AG09309 (cell line): ENCODE measurements at regions not wholly inside any gene's neighbourhood (a gene's known extent, or its start where the extent isn't known, plus 50 kb on each side); places are given as distances from the start of the nearest gene placed in this dataset.

Experiments
- DNase-seq: peaks from one replicate; pipeline ENCODE4 v3.0.0-alpha.2; 2010; ENCODE audit warnings: low read depth
- H3K4me3 ChIP-seq: 2 replicates; pipeline ENCODE4 v1.5.1; 2011; ENCODE audit warnings: mild to moderate bottlenecking, low read depth, low read length, moderate library complexity; ENCODE audit not compliant: control insufficient read depth
- TF ChIP-seq, protein P1 (sequence below): IDR thresholded peaks from 2 replicates; pipeline ENCODE4 v1.5.1; 2011; ENCODE audit warnings: mild to moderate bottlenecking, low read depth, low read length, inconsistent platforms; ENCODE audit not compliant: insufficient read depth, control insufficient read depth; ENCODE audit errors: missing control alignments

DNA sequence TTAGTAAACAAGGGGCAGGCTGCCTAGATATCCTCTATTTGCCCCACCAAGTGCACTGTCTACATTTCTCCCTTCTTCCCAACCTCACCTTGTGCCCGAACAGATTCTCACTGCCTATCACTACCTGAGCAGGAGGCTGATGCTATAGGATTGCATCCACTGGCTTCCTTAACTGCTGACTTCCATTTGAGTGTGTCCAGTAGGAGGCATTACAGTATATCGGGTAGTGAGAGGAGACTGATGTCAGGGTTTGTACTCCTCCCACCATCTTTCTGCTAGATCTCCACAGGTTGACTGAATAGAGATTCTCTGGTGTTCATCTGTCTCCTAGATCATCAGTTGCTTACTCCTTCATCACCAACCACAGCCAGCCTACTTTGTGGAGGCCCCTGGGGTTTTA is 796.3 kb downstream of the LRRIQ3 start:
- DNase-seq: no peak
- TF ChIP-seq, protein P1, sequence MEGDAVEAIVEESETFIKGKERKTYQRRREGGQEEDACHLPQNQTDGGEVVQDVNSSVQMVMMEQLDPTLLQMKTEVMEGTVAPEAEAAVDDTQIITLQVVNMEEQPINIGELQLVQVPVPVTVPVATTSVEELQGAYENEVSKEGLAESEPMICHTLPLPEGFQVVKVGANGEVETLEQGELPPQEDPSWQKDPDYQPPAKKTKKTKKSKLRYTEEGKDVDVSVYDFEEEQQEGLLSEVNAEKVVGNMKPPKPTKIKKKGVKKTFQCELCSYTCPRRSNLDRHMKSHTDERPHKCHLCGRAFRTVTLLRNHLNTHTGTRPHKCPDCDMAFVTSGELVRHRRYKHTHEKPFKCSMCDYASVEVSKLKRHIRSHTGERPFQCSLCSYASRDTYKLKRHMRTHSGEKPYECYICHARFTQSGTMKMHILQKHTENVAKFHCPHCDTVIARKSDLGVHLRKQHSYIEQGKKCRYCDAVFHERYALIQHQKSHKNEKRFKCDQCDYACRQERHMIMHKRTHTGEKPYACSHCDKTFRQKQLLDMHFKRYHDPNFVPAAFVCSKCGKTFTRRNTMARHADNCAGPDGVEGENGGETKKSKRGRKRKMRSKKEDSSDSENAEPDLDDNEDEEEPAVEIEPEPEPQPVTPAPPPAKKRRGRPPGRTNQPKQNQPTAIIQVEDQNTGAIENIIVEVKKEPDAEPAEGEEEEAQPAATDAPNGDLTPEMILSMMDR: no peak
- no peak overlapping the region for H3K4me3 ChIP-seq

DNA sequence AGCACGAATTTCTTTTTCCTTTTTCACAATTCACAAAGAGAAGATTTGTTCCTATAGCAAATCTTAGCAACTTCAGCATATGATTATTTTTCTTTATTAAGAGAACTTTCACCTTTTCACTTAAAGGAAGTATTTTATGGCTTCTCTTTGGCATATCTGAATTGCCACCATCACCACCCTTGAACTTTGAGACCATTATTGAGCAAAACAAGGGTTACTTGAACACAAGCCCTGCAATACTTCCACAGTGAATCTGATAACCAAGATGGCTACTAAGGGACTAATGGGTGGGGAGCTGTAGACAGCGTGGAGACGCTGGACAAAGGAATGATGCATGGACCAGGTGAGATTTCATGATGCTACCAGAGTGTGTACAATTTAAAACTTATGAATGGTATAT is 815.0 kb downstream of the LRRIQ3 start:
- no peak for DNase-seq
- no peak overlapping the region for H3K4me3 ChIP-seq
- TF ChIP-seq, protein P1: no peak

DNA sequence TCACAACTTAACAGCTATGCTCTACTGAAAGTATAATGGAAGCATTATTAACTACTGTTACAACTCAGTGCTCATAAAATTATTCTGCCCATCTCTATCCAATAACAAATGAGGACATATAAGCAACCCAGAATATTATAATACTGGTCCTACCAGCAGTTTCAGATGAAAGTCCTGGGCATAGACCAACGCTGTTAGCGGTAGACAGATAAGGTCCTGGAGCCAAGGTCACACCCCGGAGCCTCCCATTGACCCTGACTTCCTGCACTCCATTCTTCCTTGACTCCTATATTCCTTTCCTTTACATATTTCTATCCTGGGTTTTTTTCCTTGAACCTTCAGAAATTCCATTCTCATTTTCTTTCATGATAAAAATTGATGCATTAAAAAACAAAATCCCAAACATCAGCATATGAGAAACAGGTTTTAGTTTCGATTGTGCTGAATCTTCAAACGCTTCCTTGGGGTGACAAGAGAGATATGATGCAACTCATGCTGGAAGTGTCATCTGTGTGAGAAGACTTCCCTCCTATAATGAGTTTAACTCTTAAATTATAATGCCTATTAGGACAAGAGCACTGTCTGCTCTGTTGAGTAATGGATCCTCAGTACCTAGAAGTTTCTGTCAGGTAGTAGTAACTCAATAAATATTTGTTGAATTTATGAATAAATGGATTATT is 831.1 kb downstream of the LRRIQ3 start:
- no peak for DNase-seq
- TF ChIP-seq, protein P1: no peak
- H3K4me3 ChIP-seq: no peak overlapping the region

DNA sequence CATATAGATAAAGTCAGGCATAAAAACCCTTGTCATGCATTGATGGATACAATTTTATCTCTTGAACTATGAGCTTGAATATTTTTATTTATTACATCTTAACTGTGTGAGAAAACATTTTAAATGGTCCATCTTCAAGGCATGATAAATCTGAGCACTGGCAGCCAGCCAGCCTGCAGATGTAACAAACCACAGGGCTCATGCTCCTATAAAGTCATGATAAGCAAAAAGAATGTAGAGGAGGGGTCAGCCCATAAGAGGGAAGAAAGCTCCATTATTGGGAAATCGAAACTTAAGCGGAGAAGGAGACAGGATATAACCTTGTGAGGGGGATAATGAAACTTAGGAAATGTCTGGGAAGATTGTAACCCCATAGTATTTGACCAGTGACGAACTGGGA is 839.0 kb downstream of the LRRIQ3 start:
- TF ChIP-seq, protein P1: no peak
- DNase-seq: no peak
- no peak overlapping the region for H3K4me3 ChIP-seq

DNA sequence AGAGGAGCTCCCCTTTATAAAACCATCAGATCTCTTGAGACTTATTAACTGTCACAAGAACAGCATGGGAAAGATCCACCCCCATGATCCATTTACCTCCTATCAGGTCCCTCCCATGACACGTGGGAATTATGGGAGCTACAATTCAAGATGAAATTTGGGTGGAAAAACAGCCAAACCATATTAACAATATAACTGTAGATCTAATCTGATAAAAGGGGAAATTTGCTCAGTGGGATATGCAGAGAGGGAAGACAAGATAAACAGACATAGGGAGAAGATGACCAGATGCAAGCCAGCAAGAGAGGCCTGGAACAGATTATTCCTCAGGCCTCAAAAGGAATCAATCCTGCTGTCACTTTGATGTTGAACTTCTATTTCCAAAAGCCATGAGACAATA is 841.5 kb downstream of the LRRIQ3 start:
- H3K4me3 ChIP-seq: no peak overlapping the region
- TF ChIP-seq, protein P1: no peak
- DNase-seq: no peak

DNA sequence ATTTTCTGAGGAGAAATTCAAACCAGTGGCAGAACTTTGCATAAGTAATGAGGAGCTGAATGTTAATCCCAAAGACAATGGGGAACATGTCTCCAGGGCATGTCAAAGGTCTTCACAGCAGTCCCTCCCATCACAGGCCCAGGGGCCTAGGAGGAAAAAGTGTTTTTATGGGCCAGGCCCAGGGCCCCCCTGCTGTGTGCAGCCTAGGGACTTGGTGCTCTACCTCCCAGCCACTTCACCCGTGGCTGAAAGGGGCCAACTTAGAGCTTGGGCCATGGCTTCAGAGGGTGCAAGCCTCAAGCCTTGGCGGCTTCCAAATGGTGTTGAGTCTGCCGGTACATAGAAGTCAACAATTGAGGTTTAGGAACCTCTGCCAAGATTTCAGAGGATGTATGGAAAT is 854.0 kb downstream of the LRRIQ3 start:
- no peak for DNase-seq
- H3K4me3 ChIP-seq: no peak overlapping the region
- TF ChIP-seq, protein P1: no peak
